NB4 (cell line): ENCODE measurements at regions not wholly inside any gene's neighbourhood (a gene's known extent, or its start where the extent isn't known, plus 50 kb on each side); places are given as distances from the start of the nearest gene placed in this dataset.

Source experiments
- DNase-seq: peaks from one replicate; pipeline ENCODE4 v3.0.0; 2010; ENCODE audit warnings: low read depth
- H3K4me3 ChIP-seq: one replicate; pipeline ENCODE4 v1.5.1; 2011; ENCODE audit warnings: mild to moderate bottlenecking, low read depth, low read length, moderate library complexity
- CTCF ChIP-seq: IDR thresholded peaks from one replicate; pipeline ENCODE4 v1.5.1; 2012; ENCODE audit warnings: low read depth, low read length
- MAX ChIP-seq: IDR thresholded peaks from 2 replicates; pipeline ENCODE4 v1.6.1; 2011; ENCODE audit warnings: low read depth, low read length
- MYC ChIP-seq: IDR thresholded peaks from 2 replicates; pipeline ENCODE4 v1.6.1; 2011; ENCODE audit warnings: low read depth, low read length
- POLR2A ChIP-seq: IDR thresholded peaks from 2 replicates; pipeline ENCODE4 v1.6.1; 2011; ENCODE audit warnings: mild to moderate bottlenecking; ENCODE audit not compliant: insufficient read length; ENCODE audit errors: extremely low read depth

DNA sequence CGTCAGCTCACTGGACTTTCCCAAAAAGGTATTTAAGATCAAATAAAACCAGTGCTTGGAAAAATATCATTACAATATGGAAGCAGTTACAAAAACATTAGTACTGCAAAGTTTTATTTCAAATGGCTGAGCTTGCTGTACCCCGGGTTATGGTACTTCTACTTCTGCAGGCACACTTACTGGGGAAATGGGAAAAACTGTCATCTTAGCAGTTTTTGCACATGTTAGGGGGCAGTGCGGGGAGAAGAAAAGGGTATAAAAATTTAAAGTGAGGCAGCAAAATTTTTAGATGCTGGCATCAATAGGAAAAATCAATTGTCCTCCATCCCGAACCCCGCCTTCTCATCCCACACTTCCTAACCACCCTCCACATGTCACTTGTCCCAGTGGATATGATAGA lies 133.4 kb downstream of the ATG4C start:
- TF ChIP-seq POLR2A (no peak), MAX (no peak), MYC (no peak), CTCF (no peak)
- DNase-seq: no peak

DNA sequence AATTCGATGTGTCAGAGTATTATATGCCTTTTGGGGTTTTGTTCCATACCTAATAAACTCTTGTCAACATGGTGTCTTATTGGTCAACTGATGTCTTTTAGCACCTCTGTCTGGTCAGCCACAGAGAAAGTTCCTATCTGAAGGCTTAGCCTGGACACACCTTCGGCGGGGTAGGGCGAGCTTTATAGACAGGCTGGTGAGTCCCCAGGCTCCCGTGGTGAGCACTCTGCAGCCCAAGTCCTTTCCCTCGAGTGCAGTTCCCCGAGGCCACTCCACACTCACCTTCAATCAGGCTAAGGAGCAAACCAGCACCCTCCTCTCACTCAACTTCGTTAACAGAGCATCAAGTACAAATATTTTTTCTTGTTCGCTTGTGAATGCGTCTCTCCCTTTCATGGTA lies 133.9 kb downstream of the ATG4C start:
- TF ChIP-seq CTCF: no peak
- no peak for TF ChIP-seq MAX
- TF ChIP-seq POLR2A: no peak
- no peak for TF ChIP-seq MYC
- no peak for DNase-seq

More for the DNA sequence above, 133.4 kb downstream of the ATG4C start:
- no peak overlapping the region for H3K4me3 ChIP-seq

DNA sequence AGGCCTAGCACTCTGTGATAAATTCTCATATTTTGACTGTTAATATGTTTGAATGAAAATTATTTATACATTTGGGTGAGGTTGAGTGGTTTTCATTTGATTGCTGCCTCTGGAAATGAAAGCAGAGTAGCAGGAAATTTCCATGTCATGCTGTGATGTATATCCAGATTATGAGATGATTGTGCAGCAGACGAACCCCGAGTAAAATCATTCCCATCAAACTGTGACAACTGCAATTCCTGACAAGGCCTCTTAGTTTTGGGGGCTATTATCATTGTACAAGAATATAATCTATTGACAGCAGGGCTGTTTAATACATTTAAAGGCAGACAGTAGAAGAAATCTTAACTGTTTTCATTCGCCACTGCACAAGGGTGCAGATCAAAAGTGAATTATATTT lies 134.8 kb downstream of the ATG4C start:
- no peak for DNase-seq
- no peak overlapping the region for H3K4me3 ChIP-seq
- no peak for TF ChIP-seq MAX
- TF ChIP-seq CTCF: no peak
- TF ChIP-seq MYC: no peak
- no peak for TF ChIP-seq POLR2A

More for the DNA sequence above, 133.9 kb downstream of the ATG4C start:
- H3K4me3 ChIP-seq: no peak overlapping the region

DNA sequence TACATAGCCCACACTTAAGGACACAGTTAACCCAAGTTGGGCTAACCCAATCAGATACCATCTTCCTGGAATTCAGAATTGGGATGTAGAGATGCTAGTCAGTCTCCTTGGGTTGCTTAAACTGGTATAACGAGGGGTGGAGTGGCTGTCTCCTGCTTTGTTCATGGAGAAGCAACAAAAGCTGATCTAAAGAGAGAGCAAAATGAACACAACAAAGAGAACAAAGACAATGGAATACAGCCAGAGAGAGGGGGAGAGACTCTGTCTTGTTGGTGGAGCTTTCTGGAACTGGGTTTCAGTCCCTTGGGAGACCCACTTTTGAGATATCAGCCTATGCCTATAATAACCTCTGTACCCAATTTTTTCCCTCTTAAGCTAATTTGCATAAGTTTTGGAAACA lies 138.1 kb downstream of the ATG4C start:
- H3K4me3 ChIP-seq: no peak overlapping the region
- no peak for DNase-seq
- TF ChIP-seq CTCF (no peak), MAX (no peak), POLR2A (no peak), MYC (no peak)

GRCh38 chr1:62924983-62925790 lies 141.3 kb downstream of the ATG4C start:
- DNase-seq: no peak
- no peak overlapping the region for H3K4me3 ChIP-seq
- TF ChIP-seq POLR2A: no peak
- TF ChIP-seq MAX: no peak
- no peak for TF ChIP-seq CTCF
- no peak for TF ChIP-seq MYC
